ENCODE measurements at regions not wholly inside any gene's neighbourhood (a gene's known extent, or its start where the extent isn't known, plus 50 kb on each side); places are given as distances from the start of the nearest gene placed in this dataset.

DNA sequence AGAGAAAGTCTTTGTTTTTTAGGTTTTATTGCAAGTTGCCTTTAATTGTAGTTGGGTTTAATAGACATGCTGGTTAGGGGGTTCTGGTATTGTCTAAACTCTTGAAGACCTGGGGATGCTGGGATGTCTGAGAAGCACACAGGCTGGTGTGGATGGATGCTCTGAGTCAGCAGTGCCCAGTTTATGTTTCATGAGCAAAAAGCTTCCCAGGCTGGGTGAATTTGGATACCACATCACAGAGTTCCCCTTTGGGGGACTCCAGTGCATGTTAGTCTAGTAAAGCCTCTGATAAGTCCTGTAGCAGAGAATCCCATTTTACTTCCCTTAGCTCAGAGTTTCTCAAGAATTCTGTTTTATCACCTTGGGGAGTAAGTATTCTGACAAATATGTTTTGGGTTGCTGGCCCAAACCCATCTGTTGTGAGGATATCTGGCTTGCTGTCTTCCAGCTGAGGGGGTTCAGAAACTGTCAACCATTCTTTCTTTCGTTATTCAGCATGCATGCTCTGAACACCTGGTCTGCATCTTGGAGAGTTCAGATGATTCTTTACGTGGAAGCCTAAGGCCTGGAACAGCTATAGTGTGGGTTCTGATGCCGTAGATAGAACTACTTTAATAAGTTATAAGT is 509.1 kb downstream of the VRK1 start:
- TF ChIP-seq POLR2A (IDR thresholded peaks at IDR 0.05; ENCODE audit: low read depth, low read length) (no peak), EZH2 (IDR thresholded peaks at IDR 0.05; ENCODE audit: borderline replicate concordance, low read depth, low read length, severe bottlenecking) (no peak), GATA2 (IDR thresholded peaks at IDR 0.05; ENCODE audit: insufficient read depth, insufficient read length, low read depth, low read length) (no peak), MAX (IDR thresholded peaks at IDR 0.05; ENCODE audit: insufficient read depth, insufficient read length) (no peak), JUN (IDR thresholded peaks at IDR 0.05; ENCODE audit: borderline replicate concordance, insufficient read depth, insufficient read length, low read depth) (no peak), POLR2AphosphoS5 (IDR thresholded peaks at IDR 0.05; ENCODE audit: insufficient read depth, low read depth, low read length) (no peak), FOS (IDR thresholded peaks at IDR 0.05; ENCODE audit: borderline replicate concordance, insufficient read depth, low read length) (no peak), MYC (IDR thresholded peaks at IDR 0.05; ENCODE audit: low read depth, low read length) (no peak)
- TF ChIP-seq, protein P1, sequence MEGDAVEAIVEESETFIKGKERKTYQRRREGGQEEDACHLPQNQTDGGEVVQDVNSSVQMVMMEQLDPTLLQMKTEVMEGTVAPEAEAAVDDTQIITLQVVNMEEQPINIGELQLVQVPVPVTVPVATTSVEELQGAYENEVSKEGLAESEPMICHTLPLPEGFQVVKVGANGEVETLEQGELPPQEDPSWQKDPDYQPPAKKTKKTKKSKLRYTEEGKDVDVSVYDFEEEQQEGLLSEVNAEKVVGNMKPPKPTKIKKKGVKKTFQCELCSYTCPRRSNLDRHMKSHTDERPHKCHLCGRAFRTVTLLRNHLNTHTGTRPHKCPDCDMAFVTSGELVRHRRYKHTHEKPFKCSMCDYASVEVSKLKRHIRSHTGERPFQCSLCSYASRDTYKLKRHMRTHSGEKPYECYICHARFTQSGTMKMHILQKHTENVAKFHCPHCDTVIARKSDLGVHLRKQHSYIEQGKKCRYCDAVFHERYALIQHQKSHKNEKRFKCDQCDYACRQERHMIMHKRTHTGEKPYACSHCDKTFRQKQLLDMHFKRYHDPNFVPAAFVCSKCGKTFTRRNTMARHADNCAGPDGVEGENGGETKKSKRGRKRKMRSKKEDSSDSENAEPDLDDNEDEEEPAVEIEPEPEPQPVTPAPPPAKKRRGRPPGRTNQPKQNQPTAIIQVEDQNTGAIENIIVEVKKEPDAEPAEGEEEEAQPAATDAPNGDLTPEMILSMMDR (IDR thresholded peaks at IDR 0.05; ENCODE audit: extremely low read depth in 1 of 2, insufficient read depth in 1 of 2, low read depth in 1 of 2, low read length in 2 of 2): no peak

More for the DNA sequence above, 509.1 kb downstream of the VRK1 start:
- ChIA-PET CTCF (no interaction called here), POLR2A (no interaction called here)
- Histone ChIP-seq H3K79me2 (ENCODE audit: control insufficient read depth, insufficient read depth, low read length) (no peaks in the 10 kb centered on the region), H2AFZ (ENCODE audit: low read depth, low read length) (no peak overlapping the region), H3K36me3 (ENCODE audit: control insufficient read depth in 2 of 2, extremely low read depth in 1 of 2, insufficient read depth in 2 of 2, low read length in 2 of 2) (no peaks in the 10 kb centered on the region), H3K9me3 (replicated peaks; ENCODE audit: control insufficient read depth, insufficient read depth, low read length) (peaks cover 8% of the 10 kb centered on the region), H3K27ac (ENCODE audit: insufficient read depth, low read depth, low read length) (no peak overlapping the region), H4K20me1 (replicated peaks; ENCODE audit: control insufficient read depth, extremely low read depth, insufficient read depth, low read length) (no peaks in the 10 kb centered on the region), H3K4me1 (ENCODE audit: control insufficient read depth, extremely low read depth, insufficient read depth, low read length) (no peaks in the 10 kb centered on the region), H3K4me2 (ENCODE audit: insufficient read depth, low read length) (no peak overlapping the region), H3K27me3 (ENCODE audit: control insufficient read depth in 2 of 2, insufficient read depth in 2 of 2, low read length in 2 of 2) (no peaks in the 10 kb centered on the region), H3K9ac (replicated peaks; ENCODE audit: extremely low read depth, insufficient read depth, low read length) (no peak overlapping the region), H3K9me1 (replicated peaks; ENCODE audit: control insufficient read depth, extremely low read depth, insufficient read depth, low read length) (no peaks in the 10 kb centered on the region), H3K4me3 (replicated peaks in 1 of 3; ENCODE audit: insufficient read depth in 1 of 3, low read depth in 1 of 3, low read length in 3 of 3) (no peak overlapping the region)
- FAIRE-seq (no peak), DNase-seq (ENCODE audit: low read depth, low spot score) (no peak)
- no TSS peak for BruUV-seq (replicated peaks)
- dilution Hi-C loops (cut with MboI; ENCODE audit: extremely low pct_ligation_motif_present, low sequenced_read_pairs): no loop called here
- intact Hi-C loops (cut with micrococcal nuclease): no loop called here
